HG02885 (cell line): ENCODE measurements at regions not wholly inside any gene's neighbourhood (a gene's known extent, or its start where the extent isn't known, plus 50 kb on each side); places are given as distances from the start of the nearest gene placed in this dataset.

Experiments
- ATAC-seq: cut with Tn5 transposase; IDR thresholded peaks from one replicate; pipeline ENCODE4 v1.9.1; 2021; ENCODE audit warnings: mild to moderate bottlenecking; ENCODE audit not compliant: unreplicated experiment, poor library complexity

DNA sequence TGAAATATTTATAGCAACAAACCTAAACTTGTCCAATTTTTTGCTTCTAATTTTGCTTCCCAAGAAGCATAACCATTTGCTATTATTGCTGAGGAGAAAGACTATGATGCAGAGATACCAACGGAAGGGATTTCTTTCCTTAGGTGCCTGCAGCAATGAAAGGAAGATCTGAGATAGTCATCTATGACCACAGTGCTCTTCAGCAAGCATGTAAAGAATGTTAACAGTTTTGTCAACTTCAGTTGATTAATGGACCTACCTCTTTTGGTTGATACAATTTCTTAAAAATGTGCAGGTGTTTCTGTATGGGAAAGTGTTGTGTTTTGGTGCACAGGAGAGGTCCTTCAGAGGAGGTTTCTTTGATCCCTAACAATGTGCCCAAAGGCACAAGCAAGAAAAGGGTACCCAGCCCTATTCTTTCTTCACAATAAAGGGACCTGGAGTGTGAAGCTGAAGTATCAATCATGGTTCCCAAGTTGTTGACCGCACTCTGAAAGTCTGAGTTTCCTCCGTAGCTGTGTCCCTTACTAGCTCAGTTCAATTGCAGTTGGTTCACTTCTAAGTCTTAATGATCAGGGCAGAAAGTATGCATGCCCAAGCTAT, 307.7 kb upstream of the KCNH8 start:
- no peak for ATAC-seq

DNA sequence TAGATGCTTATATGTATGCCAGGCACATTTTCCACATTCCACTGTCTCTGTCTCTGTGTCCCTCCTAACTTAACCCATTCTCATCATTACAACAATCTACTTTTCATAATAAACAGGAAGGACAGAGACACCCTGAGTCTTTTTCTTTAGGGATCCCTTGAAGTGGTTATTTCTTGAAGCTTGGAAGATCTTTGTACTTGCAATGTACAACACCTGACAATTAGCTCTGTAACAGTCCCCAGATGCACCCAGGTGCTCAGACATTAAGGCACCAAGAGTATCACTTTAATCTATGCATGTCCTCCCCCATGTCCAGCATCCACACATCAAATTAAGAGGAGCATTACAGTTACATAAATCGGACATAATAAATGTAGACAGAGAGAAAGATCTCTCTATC, 309.6 kb upstream of the KCNH8 start:
- no peak for ATAC-seq

DNA sequence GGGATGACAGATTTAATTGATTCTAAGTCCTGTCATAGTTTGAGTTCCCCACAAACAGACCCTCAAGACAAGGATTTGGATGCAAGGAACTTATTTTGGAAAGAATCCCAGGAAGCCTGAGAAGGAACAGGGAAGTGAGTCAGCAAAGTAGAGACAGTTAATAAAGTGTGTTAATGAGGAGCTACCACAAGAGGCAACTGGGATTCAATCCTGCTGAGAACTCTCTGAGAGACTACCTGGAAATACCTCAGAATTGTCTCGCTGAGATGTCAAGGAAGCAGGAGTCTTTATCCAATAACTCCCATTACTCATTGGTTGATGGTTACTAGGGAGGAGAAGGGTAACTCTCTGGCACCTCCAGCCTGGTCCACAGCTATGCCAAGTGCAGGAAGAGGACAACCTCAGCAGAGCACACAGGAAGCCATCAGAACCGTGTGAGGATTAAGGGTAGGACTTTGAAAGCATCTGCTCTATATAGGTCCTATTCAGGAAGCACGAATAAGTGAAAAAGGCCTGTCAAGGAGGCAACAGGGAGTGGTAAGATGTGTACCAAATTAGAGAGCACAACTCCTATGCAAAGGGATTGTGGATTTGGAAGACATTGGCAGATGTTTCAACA, 311.1 kb upstream of the KCNH8 start:
- no peak for ATAC-seq

DNA sequence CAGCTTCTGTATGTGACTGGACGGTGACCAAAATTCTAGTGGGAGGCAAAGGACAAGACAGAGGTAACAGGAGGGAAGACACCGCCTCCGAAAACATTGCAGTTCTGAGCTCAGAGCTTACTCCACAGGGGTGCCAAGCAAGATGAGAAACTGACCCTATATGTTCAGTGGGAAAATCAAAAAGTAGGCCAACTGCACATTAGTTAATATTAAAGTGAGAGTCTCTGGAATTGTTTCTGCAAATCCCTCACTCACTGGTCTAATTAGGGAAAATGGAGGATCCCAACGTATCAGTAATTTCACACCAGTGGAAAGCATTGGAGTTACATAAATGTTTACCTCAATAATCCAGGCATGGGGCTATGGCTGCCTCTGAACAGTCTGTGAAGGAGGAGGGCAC, 313.3 kb upstream of the KCNH8 start:
- no peak for ATAC-seq

DNA sequence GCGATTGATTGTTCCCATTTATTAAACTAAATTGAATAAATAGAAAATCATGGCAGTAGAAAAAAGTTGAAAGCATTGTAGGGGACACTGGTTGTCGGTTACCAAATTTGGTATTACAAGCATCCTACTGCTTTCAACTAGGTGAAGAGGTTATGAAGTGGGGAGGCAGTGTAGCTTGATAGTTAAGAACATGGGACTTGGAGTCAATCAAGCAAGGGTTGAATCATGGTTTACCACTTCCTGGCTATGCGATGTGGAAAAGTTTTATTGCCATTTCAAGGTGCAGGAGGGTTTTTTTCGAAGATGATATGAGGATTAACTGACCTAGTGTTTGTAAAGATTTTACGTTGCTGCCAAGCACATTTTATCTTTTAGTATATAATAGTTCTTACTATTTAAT, 318.2 kb upstream of the KCNH8 start:
- ATAC-seq = no peak

DNA sequence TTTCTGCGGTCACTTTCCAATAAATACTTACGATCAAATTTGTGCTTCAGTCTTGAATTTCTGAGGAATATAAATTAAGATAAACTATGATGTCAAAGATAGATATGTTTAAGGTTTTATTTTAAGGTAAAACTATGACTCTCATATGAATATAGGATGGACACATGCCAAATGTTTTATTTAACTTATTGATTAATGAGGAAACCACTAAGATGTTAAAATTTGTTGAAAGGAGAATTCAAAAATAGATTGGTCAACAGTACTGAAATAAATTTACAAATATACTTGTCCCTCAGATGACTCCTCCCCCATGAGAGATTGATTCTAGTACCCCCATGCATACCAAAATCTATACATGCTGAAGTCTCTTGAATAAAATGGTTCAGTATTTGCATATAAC, 319.7 kb upstream of the KCNH8 start:
- no peak for ATAC-seq

DNA sequence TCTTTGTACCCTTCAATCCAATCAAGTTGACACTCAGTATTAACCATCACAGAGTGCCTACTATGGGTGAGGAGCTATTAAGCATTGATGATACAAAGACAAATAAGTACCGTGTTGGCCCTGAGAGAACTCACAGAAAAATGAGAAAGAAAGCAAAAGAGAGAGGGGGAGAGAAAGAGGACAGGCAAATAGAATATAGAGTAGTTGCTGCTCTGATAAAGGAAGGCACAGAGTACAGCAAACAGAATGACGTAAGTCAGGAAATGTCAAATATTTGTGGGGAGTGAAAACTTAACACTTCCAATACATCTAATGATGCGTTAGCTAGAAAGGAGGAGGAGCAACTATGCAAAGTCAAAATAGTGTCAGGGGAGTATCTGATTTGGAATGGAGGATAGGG, 320.6 kb upstream of the KCNH8 start:
- no peak for ATAC-seq

DNA sequence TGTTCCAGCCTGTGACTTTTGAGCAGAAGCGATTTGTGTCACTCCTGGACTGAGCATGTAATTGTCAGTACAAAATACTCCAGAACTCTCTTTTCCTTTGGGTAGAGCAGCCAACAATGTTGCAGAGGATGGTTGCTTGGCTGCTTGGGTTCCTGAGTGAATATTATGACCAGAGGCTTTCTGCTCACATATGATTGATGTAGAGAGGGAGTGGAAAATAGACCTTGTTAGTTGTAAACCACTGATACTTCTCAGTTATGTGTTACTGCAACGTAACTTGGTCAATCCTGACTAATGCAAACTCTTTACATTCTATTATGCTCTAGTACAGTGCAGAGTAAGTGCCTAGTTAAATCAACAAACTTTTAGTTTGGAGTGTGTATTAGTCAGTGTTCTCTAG, 322.6 kb upstream of the KCNH8 start:
- ATAC-seq = no peak

DNA sequence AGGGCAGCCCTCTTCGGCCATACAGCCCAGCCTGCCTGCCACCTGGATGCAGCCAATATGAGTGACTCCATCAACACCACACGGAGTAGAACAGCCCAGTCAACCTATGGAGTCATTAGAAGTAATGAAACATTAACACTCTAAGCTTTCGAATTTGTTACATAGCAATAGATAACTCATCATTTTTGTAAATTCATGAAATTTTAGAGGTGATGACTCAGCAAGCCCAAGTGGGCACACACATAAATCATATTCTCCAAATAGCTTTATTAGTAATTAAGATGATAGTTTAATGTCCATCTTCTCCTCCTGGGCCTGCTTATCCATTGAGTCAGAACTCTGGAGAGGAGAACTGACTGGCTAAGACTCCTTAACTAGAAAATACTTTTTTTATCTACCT, 335.0 kb upstream of the KCNH8 start:
- no peak for ATAC-seq

DNA sequence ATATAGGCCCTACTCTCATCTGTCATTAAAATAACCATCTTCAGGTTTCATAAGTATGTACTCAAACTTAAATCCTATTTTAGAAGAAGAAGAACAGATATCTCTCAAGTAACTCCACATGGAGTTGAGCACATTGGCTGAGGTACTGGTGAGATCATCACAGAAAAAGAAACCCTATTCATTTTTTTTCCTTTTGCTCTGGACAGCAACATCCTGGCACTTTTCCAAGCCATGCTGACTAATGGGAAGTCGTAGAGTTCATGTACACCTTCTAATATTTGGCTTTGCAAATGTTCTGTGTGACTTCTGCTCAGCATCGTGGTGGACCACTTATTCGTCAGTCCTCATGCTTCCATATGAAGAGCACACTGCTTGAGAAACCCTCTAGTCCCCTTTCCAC, 336.0 kb upstream of the KCNH8 start:
- no peak for ATAC-seq

DNA sequence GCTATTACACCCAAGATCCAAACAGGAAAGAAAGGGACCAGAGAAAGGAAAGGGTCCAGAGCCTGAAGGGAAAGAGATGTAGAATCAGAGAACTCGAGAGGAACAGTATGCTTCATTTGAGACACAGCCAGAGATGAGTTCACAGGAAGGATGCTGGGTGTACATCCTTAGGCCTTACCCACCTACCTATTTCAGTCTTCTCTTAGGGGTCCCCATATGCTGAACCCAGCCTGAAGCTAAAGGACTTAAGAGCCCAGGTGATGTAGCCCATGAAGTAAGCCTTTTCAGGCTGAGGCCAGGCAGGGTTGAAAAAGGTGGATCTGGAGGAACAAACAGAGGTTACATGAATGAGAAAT, 338.0 kb upstream of the KCNH8 start:
- no peak for ATAC-seq

DNA sequence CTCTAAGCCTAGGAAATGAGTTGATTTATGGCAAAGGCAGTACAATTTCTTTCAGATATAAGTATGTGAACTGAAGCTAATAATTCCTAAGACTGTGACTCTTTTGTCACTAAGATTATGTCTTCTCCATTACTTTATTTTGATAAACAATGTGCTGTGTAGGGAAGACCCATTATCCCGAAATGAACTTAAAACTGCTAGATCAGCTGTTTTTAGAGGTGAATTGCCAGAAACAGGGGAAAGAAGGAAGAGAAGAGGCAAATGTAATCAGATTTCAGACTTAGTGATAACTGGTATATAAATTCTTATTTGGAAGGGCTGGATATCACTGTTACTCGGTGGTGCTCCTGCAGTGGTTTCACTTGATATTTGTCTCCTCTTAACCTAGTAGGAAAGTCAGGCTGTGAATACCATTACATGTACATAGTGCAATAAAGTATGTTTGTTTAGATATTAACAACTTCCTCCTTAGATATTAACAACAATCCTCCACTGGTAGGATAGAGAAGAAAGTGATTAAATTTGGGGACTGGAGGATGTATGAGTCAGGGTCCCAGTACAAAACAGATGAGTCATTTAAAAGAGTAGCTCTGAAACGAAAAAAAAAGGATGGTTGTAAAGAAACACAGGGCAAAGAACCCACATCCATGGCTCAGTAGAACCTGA, 338.5 kb upstream of the KCNH8 start:
- ATAC-seq = no peak

DNA sequence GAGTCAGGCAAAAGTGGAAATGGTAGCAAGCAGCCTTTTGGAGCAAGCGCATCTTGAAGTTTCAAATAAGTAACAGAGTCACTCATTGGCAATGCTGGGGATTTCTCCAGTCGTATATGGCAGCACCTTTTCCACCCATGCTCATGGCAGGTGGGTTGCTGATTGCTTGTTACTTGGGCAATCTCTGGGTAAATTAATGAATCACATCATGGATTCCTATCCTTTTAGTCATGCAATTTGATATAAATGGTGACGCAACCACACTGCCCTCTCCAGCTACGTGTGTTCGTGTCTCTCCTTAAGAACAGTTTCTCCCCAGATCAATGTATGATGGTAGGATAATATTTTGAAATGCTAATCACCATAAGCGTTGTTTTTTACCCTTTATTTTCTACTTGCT, 339.9 kb upstream of the KCNH8 start:
- no peak for ATAC-seq

DNA sequence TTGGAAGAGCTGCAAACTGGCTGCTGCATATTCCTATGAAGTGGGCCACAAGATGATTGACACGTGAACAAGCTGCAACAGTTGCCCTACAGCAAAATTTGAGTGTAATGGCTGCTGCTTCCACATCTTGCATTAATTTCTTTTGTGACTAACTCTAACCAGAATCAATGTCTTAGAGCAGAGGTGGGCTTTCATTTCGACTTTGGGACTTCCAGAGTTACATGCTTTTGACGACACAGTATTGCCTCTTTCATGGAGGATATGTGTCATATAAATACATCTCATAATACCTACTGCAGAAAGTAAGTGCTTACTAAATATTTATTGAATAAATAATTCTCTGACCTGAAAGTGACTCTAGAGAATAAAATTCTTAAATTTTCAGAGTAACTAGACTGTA, 340.7 kb upstream of the KCNH8 start:
- no peak for ATAC-seq

DNA sequence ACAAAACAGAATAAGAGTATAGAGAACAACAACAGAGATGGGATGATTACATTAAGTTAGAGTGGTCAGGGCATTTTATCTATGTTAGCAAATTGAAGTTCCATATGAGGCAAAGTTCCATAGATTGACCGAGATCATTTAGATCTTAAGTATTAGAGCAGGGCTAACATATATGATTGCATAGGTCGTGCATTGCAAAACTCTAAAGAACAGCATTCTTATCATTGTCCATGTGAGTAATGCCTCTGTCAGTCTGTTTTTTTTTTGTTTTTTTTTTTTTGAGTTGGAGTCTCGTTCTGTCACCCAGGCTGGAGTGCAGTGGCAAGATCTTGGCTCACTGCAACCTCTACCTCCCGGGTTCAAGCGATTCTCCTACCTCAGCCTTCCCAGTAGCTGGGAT, 341.7 kb upstream of the KCNH8 start:
- no peak for ATAC-seq

DNA sequence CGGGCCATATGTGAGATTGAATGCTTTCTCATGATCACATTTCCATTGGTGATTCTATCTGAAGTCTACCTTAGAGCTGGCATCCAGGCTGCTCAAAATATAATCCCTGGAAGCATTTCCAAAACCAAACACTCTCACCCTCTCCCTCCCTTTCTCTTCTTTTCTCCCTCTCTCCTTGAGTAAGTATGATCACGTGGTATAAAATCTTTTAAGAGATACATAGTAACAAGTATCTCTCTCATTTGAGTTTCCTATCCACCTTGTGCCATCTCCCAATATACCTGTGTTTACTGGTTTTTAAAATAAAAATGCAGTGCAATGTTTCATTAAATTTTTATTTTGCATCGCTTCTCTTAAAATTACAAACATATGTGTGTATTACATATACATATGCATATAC, 350.9 kb upstream of the KCNH8 start:
- ATAC-seq = no peak

DNA sequence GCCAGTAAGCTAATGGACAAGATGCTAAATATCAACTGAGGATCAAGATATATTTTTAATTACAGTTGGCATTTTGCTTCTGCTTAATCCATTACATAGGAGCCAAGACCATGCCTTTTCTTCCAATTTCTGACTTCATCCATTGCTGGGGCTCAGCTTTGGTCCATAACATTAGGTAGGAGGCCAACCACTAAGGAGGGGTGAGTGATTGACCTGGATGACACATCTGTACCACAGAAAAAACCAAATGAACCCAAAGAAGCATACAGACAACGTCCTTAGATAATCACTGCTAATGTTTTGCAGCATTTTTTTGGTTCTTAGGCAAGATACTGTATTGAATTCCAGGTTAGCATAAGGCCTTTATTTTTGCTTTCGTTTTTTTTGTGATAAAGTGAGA, 353.2 kb upstream of the KCNH8 start:
- no peak for ATAC-seq

DNA sequence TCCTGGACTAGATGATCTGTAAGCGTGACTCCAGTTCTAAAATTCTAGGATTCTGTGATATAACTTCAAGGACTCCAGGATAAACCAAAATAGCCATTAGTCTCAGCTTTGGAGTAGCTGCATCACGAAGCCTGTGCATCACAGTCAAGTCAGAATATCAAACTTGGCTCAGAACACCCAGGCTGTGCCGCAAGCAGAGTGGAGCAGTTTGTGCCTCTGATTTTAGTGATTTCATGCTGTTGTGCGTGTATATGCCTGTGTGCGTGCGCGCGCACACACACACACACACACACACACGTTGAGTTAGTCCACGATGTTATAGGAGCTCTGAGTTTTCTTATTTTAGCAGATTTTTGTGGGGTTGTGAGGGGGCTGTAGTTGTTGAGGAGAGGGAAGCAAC, 356.6 kb upstream of the KCNH8 start:
- no peak for ATAC-seq

DNA sequence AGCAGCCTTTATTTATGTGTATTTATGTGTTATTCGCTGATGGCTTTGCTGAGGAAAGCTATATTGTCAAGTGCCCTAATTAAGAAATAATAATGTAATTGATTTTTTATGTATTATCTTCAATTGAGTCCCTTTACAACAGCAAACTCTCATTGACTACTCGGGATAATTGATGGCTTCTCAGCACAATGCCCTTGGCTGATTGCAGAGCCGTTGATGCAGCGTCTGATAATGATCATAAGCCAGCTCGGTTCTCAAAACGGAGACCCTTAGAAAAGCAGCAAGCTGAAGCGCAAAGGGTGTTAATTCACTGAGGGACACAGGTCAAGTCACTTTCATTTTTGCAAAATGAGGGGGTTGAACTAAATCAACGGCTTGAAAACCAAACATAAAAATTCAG, 357.1 kb upstream of the KCNH8 start:
- ATAC-seq = no peak

DNA sequence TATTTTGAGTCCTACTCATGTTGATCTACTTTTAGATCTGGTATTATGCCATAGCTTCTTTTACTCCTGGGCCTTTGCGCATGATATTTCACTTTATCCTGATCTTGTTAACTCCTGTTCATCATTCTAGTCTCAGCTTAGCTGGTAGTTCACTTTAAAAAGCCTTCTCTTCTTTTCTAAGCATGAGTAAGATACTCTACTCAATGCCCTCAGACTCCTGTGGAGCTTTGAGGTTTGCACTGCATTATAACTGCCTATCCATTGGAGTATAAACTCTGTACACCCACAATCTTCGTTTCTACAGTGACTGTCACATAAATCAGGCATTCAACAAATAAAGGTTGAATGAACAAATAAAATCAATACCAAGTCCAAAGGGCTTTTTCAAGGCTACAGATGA, 357.9 kb upstream of the KCNH8 start:
- no peak for ATAC-seq

DNA sequence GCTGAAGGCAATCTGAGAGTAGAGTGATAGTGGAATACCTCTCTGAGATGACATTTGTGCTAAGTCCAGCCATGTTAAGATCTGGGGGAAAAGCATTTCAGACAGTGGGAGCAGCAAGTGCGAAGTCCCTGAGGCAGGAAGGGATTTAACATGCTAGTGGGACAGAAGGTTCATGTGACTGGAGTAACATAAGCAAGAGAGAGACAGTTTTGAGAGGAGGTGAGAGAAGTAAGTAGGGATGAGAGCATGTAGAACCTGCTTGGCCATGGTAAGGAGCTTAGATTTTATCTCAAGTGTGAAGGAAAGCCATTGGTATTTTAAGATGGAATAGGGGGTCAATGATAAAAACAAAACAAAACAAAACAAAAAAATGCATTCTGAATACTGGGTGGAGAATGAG, 358.6 kb upstream of the KCNH8 start:
- no peak for ATAC-seq

DNA sequence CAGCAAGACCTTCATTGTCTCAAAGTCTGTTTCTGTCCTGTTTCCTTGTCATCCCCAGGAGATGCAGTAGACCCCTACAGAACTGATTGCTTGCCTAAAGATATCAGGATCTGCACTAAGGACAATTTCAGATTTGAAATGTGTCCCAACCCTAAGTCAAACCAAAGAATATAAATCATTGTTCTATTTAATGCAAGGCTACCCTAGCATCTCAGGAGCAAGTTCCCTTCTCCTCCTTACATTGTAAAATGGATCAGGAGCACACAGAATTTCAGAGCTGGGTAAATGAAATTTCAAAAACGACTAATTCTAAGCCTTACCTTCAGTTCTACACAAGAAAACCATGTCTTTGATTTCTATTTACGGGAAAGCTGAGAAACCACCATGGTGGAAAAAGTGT, 360.9 kb upstream of the KCNH8 start:
- no peak for ATAC-seq
